Prostate gland (tissue), 2 donors: ENCODE measurements at regions not wholly inside any gene's neighbourhood (a gene's known extent, or its start where the extent isn't known, plus 50 kb on each side); places are given as distances from the start of the nearest gene placed in this dataset.

Experiments used
- POLR2A ChIP-seq: fragments of 450-650 bp; IDR thresholded peaks from one replicate; pipeline ENCODE4 v1.6.1; 2016; ENCODE audit warnings: antibody characterized with exemption, mild to moderate bottlenecking
- POLR2AphosphoS5 ChIP-seq: sonication (generic); formaldehyde crosslinking; IDR thresholded peaks from one replicate; pipeline ENCODE4 v1.6.1; 2017; ENCODE audit warnings: antibody characterized with exemption
- TF ChIP-seq, protein P1 (sequence below), 4 experiments: fragments of 200-600 bp in 2 of 4; fragments of 450-650 bp in 2 of 4; sonication (generic) in 2 of 4; IDR thresholded peaks; 1 replicate in 3 of 4; 2 replicates in 1 of 4; pipeline ENCODE4 v1.5.1; 2016 to 2019; ENCODE audit warnings: antibody characterized with exemption in 4 of 4, mild to moderate bottlenecking in 2 of 4, moderate library complexity in 2 of 4

DNA sequence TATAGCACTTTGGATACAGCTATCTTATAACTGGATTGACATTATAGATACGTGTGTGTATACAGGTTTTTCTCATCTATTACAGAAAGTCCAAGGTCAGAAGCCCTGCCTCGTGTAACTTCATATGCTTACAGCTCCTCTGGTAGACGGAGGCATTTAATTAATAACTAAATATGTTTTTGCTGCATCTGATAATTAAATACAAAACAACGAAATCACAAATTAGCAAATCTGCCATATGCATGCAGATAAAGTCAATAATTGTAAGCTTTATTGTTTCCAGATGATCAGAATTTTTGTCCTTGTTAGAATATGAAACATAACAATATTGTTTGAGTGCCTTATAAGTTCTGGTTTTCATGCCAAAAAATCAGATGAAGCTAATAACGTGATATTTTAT, 717.7 kb downstream of the LIG4 start:
- no peak for TF ChIP-seq POLR2AphosphoS5
- TF ChIP-seq POLR2A: no peak
- TF ChIP-seq, protein P1, sequence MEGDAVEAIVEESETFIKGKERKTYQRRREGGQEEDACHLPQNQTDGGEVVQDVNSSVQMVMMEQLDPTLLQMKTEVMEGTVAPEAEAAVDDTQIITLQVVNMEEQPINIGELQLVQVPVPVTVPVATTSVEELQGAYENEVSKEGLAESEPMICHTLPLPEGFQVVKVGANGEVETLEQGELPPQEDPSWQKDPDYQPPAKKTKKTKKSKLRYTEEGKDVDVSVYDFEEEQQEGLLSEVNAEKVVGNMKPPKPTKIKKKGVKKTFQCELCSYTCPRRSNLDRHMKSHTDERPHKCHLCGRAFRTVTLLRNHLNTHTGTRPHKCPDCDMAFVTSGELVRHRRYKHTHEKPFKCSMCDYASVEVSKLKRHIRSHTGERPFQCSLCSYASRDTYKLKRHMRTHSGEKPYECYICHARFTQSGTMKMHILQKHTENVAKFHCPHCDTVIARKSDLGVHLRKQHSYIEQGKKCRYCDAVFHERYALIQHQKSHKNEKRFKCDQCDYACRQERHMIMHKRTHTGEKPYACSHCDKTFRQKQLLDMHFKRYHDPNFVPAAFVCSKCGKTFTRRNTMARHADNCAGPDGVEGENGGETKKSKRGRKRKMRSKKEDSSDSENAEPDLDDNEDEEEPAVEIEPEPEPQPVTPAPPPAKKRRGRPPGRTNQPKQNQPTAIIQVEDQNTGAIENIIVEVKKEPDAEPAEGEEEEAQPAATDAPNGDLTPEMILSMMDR (IDR thresholded peaks at IDR 0.05): no peak
